ENCODE measurements at regions not wholly inside any gene's neighbourhood (a gene's known extent, or its start where the extent isn't known, plus 50 kb on each side); places are given as distances from the start of the nearest gene placed in this dataset.

DNA sequence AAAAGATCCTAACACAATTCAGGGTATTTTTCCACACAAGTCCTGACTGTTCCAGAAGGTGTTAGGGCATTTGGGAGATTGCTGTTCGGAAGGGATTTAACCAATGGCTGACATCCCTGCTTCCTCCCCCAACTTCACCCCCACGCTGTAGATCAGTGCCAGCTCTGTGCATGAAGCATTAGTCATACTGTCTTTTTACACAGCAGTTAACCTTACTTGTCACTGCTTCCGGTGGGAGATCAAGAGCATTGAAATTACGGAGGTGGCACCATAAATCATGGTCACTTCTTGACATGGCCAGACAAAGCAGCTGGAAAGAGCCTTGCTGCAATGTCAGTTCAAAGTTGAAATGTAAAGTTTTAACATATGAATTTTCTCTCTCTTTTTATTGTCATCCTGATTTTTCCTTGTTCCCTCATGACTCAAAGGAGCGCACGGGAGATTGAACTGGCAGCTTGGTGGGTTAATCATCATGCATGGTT lies 70.2 kb downstream of the HRH4 start:
- DNase-seq = no peak

DNA sequence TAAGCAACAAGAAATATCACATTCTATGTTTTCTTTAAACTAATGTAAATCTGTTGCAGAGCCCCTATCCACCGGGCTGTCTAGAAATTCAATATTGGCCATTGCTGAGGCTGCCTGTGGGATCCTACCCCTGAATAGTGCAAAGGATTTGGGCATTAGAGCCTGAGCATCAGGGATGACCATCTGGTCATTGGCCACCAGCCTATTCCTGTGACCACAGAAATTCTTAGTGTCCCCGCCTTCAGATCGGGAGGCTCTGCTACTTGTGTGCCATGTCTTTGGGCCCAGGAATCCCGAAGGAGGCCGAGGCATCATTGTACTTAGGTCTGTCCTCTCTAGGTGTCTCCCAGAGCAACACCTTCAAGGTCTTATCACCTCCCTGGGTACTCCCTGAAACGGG lies 73.8 kb downstream of the HRH4 start:
- DNase-seq = no peak

DNA sequence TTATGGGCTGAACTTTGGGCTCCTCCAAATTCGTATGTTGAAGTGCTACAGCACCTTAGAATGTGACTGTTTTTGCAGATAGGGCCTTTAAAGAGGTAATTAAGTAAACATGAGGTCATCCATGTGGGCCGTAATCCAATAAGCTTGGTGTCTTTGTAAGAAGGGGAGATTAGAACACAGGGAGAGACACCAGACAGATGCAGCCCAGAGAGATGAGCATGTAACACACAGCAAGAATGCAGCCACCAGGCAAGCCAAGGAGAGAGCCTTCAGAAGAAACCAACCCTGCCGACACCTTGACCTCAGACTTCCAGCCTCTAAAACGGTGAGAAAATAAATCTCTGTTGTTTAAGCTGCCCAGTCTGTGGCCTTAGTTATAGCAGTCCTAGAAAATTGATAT lies 74.3 kb downstream of the HRH4 start:
- DNase-seq = no peak

DNA sequence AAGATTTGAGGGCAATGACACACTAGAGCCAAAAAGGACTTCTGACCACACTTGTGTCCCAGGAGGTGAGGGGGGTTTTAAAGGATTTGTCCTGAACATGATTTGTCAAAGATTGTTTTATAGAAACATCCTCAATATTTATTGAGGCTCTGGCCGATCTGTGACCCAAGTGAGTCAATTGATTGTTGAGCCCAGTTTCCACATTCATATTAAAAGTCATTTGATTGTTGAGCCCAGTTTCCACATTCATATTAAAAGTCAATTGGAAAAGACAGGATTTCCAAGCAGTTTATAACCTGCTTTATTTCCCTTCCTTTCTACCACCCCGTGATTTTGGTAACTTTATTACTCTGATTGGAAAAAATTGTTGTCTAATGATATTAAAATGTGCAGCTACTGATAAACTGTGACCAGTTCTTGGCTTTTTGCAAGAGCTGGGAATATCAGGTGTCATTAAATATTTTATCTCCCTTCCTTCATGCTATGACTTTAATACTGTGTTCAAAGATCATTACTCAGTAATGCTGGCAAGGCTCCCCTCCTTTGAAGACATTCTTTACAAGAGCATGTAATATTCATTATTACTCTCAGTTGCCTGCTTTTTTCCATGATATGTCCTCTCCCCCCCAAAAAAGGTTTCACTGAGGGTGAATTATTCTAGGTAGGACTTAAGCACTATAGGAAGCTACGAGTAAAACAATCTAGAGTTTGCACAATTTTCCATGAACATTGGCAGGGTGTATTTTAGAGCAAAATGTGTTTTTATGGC lies 75.3 kb downstream of the HRH4 start:
- DNase-seq = no peak

DNA sequence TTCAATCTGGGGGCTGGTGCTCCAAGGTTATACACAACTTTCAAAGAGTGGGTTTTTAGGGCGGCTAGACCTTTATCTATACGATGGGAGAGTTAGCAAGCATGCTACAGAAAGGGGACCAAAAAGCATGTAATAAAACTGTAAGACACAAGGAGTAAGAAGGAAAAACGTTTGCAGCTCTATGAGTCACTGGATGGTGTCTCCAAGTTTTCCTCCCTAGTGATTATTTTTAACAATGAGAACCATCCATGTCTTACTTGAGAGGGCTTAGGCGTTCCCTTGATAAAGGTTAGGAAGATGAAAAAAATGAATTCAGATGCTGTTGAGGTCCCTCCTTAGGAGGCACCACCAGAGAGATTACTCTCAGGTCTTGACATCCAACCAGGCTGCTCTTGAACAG lies 75.9 kb downstream of the HRH4 start:
- no peak for DNase-seq

DNA sequence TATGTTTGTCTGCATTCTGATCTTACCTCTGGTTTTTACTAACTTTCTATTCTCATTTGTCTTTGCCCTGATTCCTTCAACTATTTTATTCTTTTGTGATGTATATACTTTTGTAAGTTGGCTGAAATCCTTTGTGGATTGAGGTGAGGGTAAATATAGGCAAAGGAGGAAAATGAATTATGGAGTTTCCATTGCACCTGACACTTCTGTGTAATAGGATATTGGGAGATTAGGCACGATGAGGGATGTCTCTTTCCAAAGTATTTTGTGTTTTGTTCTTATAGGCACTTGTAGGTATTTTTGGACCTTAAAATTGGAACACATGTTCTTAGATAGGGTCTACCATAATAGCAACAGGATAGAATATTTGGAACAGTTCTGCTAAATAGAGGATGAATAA lies 76.4 kb downstream of the HRH4 start:
- no peak for DNase-seq

DNA sequence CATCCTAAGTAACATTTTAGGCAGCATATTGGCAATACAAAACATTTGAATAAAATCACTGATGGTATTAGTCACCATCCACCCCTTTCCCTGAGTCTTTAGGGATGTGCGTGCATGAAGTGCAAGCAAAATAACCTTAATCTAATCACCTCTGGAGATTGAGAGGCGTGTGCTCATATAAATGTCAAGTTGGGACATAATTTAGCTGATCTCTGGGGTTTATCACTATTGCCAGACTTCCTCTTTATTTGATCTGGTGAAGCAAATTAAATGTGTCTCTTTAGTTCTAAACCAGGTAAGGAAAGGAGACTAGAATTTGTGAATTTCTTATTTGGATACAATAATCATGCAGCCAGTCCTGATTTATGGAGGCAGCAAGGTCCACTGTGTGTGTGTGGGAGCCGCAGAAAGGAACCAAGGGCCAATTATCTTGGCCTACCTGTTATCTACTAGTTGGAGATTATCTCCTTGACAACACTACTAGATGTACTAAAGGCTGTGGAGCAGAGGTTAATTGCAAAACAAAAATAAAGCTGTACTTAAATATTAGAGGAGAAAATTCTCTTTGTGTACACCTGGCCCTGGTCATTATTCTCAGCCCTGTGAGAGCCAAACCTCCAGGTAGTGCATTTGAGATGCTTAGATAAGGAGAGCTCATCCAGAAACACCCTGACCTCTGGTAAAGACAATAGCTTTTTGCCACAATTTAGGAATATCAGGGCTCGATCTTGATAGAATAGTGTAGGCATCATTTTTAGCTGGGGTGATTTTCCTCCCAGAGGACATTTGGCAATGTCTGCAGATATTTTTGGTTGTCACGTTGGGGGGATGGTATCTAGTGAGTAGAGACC lies 78.2 kb downstream of the HRH4 start:
- DNase-seq = no peak

DNA sequence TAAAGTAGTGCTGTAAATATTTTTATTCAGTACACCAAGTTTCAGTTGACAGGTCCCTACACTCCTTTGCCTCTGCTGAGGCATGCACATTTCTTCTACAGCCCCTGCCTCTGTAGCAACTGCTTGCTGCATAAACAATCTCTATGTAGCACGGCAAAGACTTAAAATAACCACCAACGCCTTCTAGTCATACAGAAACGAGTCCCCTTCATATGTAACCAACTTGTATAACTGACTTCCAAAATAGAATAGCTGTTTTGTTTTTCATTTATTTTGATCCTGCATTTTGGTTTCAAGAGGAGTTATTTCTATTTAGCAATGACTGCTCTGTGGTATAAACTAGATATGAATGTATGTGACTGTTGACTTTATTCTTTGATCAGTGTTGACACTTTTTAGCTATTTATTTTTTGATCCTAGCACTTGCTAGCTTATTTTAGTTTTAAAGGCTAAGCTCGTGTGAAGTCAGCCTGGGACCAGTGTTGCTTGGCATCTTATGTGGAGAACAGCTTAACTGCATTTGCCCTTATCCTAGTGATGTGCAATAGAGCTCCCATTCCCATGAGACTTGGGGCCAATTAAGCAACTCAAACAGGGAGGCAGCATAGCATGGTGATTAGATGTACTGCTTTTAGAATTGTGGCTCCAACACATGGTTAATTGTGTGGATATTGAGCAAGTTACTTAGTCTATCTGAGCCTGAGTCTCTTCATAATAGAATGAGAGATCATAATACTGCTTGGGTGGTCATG lies 79.6 kb downstream of the HRH4 start:
- DNase-seq = no peak

DNA sequence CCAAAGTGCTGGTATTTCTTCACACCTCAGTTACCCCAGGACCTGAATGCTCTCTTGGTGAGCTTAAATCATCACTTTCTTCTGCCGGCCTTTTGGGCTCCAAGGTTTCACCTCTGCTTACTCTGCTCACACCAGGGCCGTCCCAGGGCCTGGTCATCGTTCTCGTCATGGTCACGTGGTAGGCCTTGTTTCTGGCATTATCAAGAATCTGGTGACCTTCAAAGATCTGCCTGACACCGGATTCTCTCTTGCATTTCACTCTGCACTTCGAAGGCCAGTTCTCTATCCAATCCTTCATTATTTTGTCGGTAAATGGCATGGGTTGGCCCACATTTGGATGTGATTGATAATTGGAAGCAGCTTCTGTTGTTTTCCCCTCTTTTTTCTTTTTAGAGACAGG lies 80.5 kb downstream of the HRH4 start:
- DNase-seq = no peak

DNA sequence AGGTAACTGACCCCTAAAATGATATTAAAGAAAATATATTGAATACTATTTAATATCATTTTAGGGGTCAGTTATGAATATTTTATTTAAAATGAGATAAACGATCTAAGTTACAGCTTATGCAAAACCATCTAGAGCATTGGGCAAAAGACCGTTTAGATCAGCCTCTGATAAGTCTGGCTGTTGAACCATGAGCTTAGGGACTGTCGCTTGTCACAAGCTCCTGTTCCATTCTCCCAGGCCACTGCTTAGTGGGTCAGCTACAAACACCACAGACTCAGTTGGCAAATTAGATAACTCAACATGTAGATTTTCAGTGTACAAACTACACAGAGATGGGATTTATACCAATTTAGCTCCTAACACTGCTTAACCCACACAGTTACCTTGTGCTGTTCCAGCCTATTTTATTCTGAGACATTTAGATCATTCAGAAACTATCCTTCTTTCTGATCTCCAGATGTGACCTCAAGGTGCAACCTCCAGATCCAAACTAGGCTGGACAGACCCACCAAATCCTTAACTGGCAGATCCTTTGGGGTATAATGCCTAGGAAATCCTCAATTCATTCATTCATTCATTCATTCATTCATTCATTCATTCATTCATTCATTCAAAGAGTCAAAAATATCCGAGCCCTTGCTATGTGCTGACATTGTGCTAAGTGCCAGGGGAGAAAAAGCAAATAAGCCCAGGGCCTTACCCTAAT lies 82.8 kb downstream of the HRH4 start:
- DNase-seq = no peak

DNA sequence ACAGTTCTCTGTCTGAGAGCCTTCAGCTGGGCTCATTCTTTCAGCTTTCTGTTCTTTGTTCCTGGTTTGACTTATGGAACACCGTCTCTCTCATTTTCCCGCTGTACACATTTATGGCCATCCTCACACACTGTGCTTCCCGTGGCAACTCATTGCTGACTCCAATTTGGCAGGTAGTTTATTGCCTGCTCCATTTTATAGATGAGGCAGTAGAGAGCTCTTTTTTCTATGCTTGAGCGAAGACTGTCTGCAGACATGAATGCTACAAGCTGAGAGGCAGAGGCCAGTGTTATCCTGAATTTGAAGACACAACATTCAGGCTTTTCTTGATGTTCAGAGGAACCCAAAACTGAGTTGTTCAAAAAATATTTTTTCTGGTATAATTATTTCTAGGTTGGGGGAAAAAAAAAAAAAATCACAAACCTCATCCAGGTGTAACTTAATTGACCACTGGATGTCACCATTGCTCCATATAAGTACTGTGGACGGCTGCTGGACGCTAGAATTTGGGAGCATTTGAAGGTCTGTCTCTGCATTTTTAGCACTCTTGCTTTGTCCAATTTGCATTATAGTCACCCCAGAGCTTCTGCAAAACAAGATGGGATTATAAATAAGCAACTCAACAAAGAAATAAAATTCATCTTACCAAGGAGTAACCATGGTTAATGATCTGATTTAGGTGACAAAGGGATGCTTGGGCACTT lies 83.5 kb downstream of the HRH4 start:
- no peak for DNase-seq

DNA sequence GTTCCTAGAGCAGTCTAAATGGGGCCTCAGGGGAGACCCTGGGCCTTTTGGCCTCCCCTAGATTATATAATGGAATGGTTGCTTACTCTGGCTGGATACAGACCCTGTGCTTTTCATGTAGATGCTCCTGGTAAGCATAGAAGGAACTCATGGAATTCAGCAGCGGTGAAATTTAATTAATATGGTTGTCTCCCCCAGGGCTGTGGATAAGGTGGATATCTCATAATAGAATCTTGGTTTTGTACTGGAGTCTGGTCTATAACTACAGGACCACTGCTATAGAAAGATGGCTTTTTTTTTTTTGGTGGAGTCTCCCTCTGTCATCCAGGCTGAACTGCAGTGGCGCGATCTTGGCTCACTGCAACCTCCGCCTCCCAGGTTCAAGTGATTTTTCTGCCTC lies 84.5 kb downstream of the HRH4 start:
- no peak for DNase-seq

DNA sequence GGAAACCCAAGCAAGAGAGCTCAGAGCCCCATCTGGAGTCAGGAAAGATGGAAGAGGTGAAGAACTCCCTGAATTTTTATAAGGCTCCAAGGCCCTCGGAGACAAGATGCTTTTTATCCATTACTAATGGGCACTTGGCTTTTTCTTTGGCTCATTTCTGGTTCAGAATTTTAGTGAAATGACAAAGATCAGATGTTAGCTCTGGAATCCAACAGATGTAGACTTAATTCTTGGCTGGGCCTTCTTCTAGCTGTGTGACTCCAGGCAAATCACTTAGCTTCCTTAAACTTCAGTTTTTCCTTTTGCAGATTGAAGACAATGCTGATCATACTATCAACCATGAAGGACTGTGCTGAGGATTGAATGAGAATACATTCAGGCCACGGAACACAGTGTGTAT lies 85.2 kb downstream of the HRH4 start:
- no peak for DNase-seq

DNA sequence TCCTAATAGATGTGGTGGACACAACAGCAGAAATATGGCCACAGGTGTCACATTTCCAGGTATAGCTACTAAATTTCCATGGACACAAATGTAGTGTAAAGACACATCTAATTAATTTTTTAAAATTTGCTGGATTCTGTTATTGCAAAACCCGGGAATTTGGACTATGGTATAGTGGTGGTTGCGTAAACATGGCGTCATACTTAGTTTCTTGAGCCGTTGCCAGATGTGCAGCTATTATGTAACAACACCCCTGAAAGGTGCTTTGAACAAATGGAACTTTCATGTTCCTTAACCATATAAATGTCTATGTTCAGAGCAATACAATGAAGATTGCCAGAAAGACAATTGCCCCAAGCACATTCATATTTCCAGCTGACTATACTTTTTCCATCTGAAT lies 85.9 kb downstream of the HRH4 start:
- no peak for DNase-seq

DNA sequence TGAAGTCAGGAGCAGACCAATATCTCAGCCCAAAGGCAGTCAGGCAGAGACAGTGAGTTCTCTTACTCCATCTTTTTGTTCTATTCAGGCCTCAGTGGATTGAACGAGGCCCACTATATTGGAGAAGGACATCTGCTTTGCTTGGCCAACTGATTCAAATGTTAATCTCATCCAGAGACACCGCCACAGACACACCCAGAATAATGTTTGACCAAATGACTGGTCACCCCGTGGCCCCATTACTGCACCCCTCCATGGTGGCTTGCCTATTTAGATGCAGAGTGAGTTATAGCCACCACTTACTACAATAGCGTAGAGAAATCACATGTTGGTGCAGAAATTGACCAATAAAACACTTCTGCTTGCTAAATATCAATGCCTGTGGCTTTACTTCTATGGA lies 88.1 kb downstream of the HRH4 start:
- no peak for DNase-seq

DNA sequence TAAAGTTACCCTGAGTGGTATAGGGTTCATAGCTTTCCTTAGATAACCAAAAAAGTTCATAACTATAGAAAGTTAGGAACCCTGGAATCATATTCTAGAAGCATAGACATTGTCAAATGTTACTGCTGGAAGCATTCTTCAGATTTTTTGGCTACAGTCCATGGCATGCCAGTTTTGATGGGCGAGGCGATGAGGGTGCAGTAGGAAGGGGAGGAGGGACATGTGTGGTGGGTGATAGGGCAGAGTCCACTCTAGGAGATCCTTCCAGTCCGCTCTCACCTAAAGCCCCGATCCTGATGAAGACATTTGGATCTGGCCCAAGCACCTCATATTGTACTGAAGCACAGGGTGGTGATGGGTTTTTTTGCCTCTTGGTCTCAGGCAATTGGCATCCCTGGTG lies 91.8 kb downstream of the HRH4 start:
- no peak for DNase-seq

DNA sequence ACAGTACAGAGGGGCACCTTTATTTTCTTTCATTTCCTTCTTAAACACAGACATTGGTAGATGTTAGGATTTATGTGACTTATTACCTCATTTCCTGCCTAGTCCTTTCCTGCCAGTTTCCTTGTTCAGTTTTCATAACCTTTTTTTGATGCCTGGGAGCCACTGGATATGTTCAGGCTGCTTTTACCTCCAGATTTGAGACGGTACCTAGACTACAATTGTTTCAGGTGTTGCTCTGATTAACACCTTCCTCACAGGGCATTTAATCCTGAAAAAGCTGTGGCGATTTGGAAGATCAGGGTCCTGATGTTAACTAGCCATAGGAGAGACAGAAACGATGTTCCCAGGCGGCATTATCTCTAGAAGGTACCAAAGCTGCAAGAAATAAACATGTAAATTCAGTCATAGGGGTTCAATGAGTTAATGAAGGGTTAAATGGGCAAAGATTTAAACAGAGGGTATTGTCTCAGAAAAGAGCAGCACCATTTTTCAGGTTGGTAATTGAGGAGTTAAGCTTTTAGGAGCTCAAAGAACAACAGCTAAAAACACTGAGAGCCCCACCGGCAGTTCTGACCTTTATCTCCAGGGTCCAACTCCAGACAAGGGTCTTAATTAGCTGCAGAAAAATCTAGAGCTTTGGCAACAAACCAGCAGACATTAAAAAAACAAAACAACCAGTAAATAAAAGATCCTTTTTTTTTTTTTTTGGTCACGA lies 93.3 kb downstream of the HRH4 start:
- no peak for DNase-seq

DNA sequence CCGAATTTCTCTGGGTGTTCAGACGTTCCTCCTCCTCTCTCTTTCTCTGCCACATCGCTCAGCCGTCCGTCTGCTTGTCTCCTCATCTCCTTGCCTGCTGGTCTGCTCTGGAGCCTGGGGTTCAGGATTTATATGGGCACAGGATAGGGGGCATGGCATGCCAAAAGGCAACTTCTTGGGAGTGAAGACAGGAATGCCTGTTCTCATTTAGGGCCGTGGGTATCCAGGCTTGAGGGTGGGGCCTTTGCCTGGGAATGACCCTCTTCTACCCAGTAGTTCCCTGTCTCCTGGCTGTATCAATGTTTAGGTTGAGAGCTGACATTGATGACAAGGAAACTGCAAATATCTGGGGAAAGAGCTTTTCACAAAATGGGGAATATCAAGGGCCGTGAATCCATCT lies 98.0 kb downstream of the HRH4 start:
- no peak for DNase-seq

DNA sequence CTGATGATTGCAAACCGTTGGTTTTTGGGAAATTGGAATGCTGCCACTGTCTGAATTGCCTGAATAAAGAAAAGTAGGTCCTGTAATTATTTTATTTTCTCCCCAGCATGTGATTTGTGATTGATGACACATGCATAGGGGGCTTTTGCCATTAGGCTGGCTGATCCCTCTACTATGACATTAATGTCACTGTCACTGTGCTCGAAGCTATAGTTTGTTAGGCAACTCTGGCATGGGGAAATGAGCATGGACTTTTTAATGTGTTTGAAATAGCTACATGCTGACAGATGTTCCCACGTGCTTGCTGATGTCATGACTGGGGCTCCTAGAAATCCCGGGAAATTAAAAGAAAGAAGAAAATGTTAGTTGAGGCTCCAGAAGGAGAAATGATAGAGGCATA lies 99.1 kb downstream of the HRH4 start:
- DNase-seq = no peak

DNA sequence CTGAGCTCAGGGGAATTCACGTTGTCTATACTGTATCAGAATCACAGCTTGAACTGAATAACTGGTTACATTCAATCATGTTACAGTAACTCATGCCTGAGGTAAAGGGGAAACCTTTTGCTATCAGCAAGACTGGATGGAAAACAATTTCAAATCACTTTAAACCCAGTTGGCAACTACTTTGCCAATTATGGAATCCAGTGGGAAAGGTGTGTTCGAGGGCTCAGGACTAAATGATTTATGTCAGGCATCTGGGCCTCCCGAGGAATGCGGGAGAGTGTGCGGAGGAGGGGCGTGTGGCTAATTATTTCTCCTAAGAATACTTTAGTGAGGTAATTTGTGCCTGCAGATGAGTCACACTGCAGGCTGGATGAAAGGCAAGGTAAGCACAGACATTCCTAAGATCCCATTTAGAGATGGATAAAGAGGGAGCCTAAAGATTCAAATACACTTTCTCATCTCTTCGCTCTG lies 100.1 kb downstream of the HRH4 start:
- no peak for DNase-seq

DNA sequence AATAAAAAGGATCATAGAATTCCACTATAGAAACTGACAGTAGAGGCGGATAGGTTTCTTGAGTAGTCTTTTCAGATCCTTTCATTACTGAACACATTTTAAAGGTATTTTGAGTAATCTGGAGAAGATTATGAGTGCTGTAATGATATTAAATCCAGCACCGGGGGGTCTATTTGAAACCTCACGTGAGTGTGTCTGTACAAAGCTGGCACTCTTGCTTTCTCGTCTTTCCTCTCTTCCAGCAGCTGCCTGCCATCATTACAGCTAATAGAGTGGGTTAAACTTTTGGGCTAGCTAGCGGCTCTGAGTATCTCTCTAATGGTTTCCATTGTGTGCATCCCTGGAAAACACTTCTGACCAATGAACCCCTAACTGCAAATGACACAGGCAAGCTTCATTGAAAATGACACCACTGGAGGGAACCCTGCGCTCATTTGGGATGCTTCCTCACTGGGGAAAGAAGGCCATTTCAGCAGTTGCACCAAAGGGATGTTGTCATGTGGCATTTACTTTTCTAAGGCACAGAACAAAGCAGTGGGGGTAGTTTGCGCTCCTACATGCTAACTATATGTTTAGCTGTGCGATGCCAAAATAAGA lies 101.0 kb downstream of the HRH4 start:
- no peak for DNase-seq

All from stimulated activated CD4-positive, alpha-beta T cell treated with anti-CD3 and anti-CD28 coated beads, Interleukin-4, amount 100 ng/mL, for 24 hours (primary cell).